HG03571 (cell line): ENCODE measurements at regions not wholly inside any gene's neighbourhood (a gene's known extent, or its start where the extent isn't known, plus 50 kb on each side); places are given as distances from the start of the nearest gene placed in this dataset.

Experiments
- ATAC-seq: cut with Tn5 transposase; IDR thresholded peaks from one replicate; pipeline ENCODE4 v1.9.1; 2021; ENCODE audit not compliant: unreplicated experiment

- no peak for ATAC-seq
Measured at GRCh38 chr5:52710972-52711596, 76.6 kb upstream of the ITGA1 start.

DNA sequence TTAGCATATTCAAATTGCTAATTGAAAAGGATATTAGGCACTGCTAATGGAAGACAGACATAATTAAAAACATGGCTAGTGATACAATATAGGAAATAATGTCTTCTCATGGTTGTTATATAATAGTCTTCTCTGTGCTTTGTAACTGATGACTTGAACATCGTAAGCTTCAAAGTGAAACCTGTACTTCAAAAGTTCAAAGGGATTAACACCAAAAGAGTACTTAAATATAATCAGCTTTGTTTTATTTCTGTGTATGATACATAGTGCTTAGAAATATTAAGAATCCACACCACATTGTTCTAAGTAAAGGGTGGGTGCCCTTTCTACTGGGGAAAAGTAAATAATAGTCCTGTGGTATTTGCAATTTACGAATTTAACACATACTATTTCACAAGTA lies 75.4 kb upstream of the ITGA1 start:
- no peak for ATAC-seq

- peak; percentile 59 for ATAC-seq
Measured at GRCh38 chr5:52725065-52725746, 62.5 kb upstream of the ITGA1 start.

- ATAC-seq: no peak
Measured at GRCh38 chr5:52725808-52726207, 61.9 kb upstream of the ITGA1 start.

DNA sequence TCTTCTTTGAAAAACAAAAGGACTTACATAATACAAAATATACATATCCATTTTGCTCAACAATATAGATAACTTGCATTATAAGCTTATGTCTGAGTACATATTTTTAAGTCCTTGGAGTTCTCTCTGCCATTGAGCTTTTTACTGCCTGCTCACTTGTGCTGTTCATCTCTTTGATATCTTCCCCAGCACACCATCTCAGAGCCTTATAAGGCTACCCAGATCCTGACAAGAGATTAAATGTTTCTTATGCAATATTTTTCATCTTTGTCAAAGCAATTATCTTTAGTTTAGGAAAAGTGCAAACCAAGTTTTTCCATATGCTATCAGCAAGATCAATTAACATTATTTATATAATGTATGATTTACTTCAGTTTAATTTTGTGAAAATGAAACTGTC lies 60.7 kb upstream of the ITGA1 start:
- ATAC-seq: no peak

DNA sequence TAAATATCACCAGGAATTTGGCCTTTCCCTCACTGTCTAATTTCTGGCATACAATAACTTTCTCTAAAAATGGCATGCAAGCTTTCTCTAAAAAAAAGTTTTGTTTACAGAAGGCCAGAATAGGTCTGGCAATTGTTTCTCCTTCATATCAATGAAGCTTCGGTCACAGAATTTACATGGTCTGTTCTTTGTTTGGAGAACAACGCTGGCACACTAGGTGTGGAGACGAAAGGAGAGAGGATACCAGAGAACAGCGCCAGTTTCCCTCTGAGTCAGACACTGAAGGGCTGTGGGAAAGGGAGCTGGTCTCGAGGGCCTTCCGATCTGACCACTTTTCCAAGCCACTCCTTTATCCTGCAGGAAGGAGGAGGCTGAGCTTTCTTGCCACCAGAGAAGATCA lies 60.1 kb upstream of the ITGA1 start:
- ATAC-seq: no peak

DNA sequence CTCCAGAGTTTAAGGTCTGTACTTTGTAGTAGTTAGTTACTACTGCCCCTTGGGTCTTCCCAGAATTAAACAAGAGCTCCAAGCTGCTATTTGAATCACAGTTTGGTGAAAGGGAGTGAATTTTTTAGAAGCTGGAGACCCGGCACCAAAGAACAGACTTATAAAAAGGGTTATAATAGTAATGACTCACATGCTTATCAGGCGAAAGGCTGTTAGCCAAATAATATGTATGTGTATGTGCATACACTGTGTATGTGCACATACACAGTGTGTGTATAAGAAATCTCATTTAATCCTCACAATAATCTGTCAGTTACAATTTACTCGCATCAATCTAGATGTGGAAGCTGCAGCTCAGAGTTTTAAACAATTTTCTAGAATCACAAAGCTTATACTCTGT lies 59.5 kb upstream of the ITGA1 start:
- no peak for ATAC-seq

DNA sequence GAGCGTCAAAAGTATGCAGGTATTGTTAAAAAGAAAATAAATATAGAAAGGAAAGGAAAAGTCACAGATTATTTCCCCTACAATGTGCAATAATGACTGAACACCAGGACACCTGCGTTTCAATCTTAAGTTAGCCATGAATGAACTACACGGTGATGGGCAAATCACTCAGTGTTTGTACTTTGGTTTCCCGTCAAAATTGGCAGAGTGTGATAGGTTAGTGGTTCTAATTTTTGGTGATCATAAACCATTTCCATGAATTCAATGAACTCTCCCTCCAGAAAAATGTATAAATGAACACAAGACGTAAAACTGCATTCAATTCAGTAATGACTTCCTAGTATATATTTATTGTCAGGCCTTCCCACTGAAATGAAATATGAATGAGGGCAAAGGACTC lies 59.0 kb upstream of the ITGA1 start:
- ATAC-seq: no peak

DNA sequence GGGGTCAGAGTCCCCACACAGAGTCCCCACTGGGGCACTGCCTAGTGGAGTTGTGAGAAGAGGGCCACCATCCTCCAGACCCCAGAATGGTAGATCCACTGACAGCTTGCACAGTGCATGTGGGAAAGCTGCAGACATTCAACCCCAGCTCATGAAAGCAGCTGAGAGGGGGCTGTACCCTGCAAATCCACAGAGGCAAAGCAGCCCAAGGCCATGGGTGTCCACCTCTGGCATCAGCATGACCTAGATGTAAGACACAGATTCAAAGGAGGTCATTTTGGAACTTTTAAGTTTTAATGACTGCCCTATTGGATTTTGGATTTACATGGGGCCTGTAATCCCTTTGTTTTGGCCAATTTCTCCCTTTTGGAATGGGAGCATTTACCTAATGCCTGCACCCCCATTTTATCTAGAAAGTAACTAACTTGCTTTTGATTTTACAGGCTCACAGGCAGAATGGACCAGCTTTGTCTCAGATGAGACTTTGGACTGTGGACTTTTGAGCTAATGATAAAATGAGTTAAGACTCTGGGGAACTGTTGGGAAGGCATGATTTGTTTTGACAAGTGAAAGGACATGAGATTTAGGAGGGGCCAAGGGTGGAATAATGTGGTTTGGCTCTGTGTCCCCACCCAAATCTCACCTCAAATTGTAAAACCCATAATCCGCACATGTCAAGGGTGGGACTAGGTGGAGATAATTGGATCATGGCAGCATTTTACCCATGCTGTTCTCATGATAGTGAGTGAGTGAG lies 56.3 kb upstream of the ITGA1 start:
- ATAC-seq: no peak

DNA sequence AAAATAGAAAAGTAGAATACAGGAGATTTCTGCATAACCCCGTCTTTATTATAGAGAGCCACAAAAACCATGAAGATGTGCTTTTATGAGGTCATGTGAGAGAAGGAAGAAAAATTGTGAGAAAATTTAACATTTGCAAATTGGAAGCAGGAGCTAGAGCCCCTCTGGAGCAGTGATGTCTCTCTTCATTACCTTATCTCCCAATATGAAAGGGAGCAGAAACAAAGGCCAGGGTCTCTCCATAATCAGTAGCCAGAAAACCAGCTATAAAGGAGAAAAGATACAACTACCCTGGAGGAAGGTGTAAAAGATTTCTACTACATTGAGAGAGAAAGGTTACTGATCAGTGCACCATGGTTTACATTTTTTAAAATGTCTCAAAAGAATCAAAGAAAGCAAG lies 53.2 kb upstream of the ITGA1 start:
- no peak for ATAC-seq

GRCh38 chr5:52735139-52735538 lies 52.6 kb upstream of the ITGA1 start:
- ATAC-seq: no peak
